ENCODE measurements at regions not wholly inside any gene's neighbourhood (a gene's known extent, or its start where the extent isn't known, plus 50 kb on each side); places are given as distances from the start of the nearest gene placed in this dataset.

DNA sequence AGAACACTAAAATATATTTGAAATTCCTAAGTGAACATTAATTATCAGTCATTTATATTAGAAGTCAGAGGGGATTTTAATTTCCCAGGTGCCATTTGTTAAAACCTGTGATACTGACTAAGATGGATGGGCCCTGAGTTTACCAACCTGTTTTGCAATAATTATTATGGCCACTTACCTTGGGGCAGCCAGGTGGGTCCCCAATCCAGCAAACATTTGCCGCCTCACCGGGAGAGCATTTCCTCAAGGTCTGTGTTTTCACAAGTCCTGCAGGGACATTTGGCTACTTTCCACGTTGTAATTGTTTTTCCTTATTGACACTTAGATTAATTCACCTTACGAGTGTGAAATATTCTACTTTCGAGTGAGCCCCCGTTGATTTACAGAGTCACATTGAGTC lies 251.2 kb upstream of the PPP2R2D start:
- no peak for DNase-seq (ENCODE audit: low spot score)
- Histone ChIP-seq H3K4me3 (ENCODE audit: low read depth, low read length, poor library complexity, severe bottlenecking) (no peak overlapping the region), H3K9me3 (ENCODE audit: low read depth, low read length, poor library complexity, severe bottlenecking) (no peaks in the 10 kb centered on the region), H3K27me3 (replicated peaks; ENCODE audit: insufficient read depth, low read depth, low read length, poor library complexity) (peaks cover 32% of the 10 kb centered on the region), H3K27ac (ENCODE audit: low read depth, low read length, poor library complexity, severe bottlenecking) (no peak overlapping the region), H3K36me3 (ENCODE audit: insufficient read depth, low read length, poor library complexity, severe bottlenecking) (no peaks in the 10 kb centered on the region), H3K4me1 (ENCODE audit: insufficient read depth, low read length, poor library complexity, severe bottlenecking) (no peaks in the 10 kb centered on the region)
- TF ChIP-seq, protein P1, sequence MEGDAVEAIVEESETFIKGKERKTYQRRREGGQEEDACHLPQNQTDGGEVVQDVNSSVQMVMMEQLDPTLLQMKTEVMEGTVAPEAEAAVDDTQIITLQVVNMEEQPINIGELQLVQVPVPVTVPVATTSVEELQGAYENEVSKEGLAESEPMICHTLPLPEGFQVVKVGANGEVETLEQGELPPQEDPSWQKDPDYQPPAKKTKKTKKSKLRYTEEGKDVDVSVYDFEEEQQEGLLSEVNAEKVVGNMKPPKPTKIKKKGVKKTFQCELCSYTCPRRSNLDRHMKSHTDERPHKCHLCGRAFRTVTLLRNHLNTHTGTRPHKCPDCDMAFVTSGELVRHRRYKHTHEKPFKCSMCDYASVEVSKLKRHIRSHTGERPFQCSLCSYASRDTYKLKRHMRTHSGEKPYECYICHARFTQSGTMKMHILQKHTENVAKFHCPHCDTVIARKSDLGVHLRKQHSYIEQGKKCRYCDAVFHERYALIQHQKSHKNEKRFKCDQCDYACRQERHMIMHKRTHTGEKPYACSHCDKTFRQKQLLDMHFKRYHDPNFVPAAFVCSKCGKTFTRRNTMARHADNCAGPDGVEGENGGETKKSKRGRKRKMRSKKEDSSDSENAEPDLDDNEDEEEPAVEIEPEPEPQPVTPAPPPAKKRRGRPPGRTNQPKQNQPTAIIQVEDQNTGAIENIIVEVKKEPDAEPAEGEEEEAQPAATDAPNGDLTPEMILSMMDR (conservative IDR thresholded peaks at IDR 0.05; ENCODE audit: low read depth, low read length) = no peak
- TF ChIP-seq EZH2 (IDR thresholded peaks at IDR 0.05; ENCODE audit: borderline replicate concordance, low read depth, low read length, poor library complexity, severe bottlenecking) = no peak
- POLR2A ChIA-PET (ENCODE audit: low non-redundant PET) = interaction anchor here (0.7 kb wide), 1 partner anchor 18 kb away, joined by 3 read pairs; no protein-coding TSS in a partner anchor
- intact Hi-C loops (cut with micrococcal nuclease; ENCODE audit: unreplicated experiment) = no loop called here
- CTCF ChIA-PET = no interaction called here
- no TSS peak for BruUV-seq (replicated peaks)

DNA sequence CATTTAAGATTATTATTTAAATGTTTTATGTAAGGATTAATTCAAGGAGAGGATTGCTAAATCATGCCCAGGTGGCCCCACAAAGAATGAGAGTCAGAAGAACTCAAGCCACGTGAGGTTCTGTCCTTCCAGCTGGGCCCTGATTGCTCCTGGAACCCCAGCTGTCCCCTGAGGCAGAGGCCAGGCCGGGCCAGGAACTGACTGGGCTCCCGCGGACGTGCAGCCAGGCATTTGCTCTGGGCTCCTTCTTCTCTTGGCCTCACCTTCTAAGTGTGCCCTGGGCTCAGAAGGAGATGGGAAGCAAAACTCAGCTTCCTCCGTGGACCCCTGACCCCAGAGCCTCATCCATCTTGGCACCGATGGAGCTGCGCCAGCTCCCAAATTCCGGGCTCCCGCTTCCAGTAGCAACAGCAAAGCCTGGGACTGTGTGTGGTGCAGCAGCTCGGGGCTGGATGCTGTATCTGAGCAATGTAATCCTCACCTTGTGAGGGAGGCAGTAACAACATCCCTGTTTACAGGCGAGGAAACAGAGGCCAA lies 250.6 kb upstream of the PPP2R2D start:
- no TSS peak for BruUV-seq (replicated peaks)
- intact Hi-C loops (cut with micrococcal nuclease; ENCODE audit: unreplicated experiment) = no loop called here
- H3K27me3 ChIP-seq (replicated peaks; ENCODE audit: insufficient read depth, low read depth, low read length, poor library complexity) = peaks cover 32% of the 10 kb centered on the region
- no peaks in the 10 kb centered on the region for H3K9me3 ChIP-seq (ENCODE audit: low read depth, low read length, poor library complexity, severe bottlenecking)
- TF ChIP-seq, protein P1 (conservative IDR thresholded peaks at IDR 0.05; ENCODE audit: low read depth, low read length) = no peak
- no peak for TF ChIP-seq EZH2 (IDR thresholded peaks at IDR 0.05; ENCODE audit: borderline replicate concordance, low read depth, low read length, poor library complexity, severe bottlenecking)
- CTCF ChIA-PET = no interaction called here
- DNase-seq (ENCODE audit: low spot score) = no peak
- no peak overlapping the region for H3K27ac ChIP-seq (ENCODE audit: low read depth, low read length, poor library complexity, severe bottlenecking)
- no peaks in the 10 kb centered on the region for H3K36me3 ChIP-seq (ENCODE audit: insufficient read depth, low read length, poor library complexity, severe bottlenecking)
- H3K4me3 ChIP-seq (ENCODE audit: low read depth, low read length, poor library complexity, severe bottlenecking) = no peak overlapping the region
- POLR2A ChIA-PET (ENCODE audit: low non-redundant PET) = no interaction called here
- H3K4me1 ChIP-seq (ENCODE audit: insufficient read depth, low read length, poor library complexity, severe bottlenecking) = no peaks in the 10 kb centered on the region

DNA sequence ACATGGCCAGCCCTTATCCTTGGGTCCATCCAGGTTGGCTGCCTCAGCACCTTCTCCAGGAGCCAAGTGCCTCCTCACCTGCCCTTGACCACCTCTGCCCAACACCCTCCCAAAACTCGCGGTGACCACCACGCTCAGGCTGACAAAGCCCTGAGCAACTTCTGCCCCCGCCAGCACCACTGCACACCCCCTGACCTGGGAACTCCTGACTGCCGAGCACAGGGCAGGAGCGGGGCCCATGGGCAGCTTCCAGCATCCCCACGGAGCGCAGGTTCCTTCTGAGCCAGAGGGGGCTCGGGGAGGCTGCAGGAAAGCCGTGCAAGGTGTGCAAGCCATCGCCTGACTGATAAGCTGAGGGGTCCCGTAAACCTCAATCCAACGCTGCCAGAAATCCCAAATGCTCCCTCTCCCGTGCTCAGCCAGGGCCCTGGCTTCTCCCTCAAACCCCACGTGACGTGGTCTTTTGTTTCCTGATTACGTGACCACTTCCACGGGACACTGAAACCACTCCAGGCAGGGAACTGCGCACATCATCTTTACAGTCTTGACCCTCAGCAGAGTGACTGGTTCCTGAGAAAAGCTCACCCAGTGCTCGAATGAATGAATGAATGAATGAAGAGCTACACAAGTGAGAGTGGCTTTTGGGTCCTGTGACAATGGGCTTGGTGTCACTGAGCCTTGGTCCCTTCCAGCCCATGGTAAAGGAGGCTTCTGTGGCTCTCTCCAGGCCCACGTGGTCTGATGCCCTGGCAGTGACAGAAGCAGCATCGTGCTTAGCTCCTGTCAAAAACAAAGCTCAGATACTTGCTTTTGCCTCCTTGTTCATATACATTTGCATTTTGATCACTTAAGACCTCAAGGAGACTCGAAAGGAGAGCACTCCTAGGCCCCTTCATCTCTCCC lies 249.8 kb upstream of the PPP2R2D start:
- no peak for DNase-seq (ENCODE audit: low spot score)
- CTCF ChIA-PET = no interaction called here
- no TSS peak for BruUV-seq (replicated peaks)
- intact Hi-C loops (cut with micrococcal nuclease; ENCODE audit: unreplicated experiment) = no loop called here
- no peak overlapping the region for H3K27ac ChIP-seq (ENCODE audit: low read depth, low read length, poor library complexity, severe bottlenecking)
- TF ChIP-seq, protein P1 (conservative IDR thresholded peaks at IDR 0.05; ENCODE audit: low read depth, low read length) = no peak
- no peak for TF ChIP-seq EZH2 (IDR thresholded peaks at IDR 0.05; ENCODE audit: borderline replicate concordance, low read depth, low read length, poor library complexity, severe bottlenecking)
- no peaks in the 10 kb centered on the region for H3K36me3 ChIP-seq (ENCODE audit: insufficient read depth, low read length, poor library complexity, severe bottlenecking)
- no peak overlapping the region for H3K4me3 ChIP-seq (ENCODE audit: low read depth, low read length, poor library complexity, severe bottlenecking)
- peaks cover 32% of the 10 kb centered on the region for H3K27me3 ChIP-seq (replicated peaks; ENCODE audit: insufficient read depth, low read depth, low read length, poor library complexity)
- no peaks in the 10 kb centered on the region for H3K9me3 ChIP-seq (ENCODE audit: low read depth, low read length, poor library complexity, severe bottlenecking)
- no peaks in the 10 kb centered on the region for H3K4me1 ChIP-seq (ENCODE audit: insufficient read depth, low read length, poor library complexity, severe bottlenecking)
- POLR2A ChIA-PET (ENCODE audit: low non-redundant PET) = no interaction called here
